HG02840 (cell line): ENCODE measurements at regions not wholly inside any gene's neighbourhood (a gene's known extent, or its start where the extent isn't known, plus 50 kb on each side); places are given as distances from the start of the nearest gene placed in this dataset.

Experiments
- ATAC-seq: cut with Tn5 transposase; IDR thresholded peaks from one replicate; pipeline ENCODE4 v1.9.1; 2021; ENCODE audit warnings: mild to moderate bottlenecking, moderate library complexity, moderate number of reproducible peaks; ENCODE audit not compliant: unreplicated experiment, low FRiP score

- ATAC-seq, result no peak
Measured at GRCh38 chr6:164856138-164856537, 453.3 kb downstream of the C6orf118 start.

GRCh38 chr6:164855281-164855680, 454.1 kb downstream of the C6orf118 start:
- ATAC-seq, result no peak

DNA sequence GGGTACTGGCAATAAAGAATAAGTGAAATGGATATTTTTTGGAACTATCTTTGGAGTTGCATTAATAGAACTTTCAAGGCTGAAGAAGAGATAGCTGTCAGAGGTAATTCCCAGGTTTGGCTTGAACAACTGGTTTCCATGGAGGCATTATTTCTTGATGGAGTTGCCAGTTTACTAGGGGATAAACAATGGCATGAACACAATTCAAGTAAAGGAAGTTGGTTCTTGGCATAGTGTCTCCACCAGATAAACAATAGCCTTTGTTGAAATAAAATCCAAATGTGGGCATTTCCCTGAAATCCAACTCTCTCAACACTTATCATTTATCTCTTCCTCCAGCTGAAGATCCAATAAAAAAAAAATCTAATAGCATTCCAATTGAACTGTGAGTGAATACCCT, 454.9 kb downstream of the C6orf118 start:
- ATAC-seq, result no peak

DNA sequence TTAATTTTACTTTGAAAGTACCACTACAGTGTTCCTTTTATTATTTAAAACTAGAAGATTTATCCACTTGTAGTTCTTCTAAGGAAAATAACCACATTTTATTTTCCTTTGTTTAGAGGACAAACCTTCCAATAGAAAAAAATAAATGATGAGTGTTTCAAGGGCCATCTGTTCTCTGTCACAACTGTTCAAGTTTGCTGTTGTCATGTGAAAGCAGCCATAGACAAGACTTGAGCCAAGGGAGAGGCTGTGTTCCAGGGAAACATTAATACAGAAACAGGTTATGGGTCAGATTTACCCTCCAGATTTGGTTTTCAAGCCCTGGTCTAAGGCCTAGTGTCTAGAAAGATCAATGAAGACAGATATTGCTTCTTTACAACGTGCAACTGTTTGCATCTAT, 463.6 kb downstream of the C6orf118 start:
- ATAC-seq, result no peak

DNA sequence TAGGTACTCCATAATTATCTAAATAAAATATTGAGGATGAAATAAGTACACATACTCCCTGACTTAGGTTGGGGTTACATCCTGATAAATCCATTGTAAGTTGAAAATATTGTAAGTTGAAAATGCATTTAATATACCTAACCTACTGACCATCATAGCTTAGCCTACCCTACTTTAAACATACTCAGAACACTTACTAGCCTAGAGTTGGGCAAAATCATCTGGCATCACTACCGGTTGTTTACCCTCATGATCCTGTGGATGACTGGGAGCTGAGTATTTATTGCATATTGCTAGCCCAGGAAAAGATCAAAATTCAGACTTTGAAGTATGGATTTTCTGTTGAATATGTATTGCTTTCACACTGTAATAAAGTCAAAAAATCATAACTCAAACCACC, 467.3 kb downstream of the C6orf118 start:
- no peak for ATAC-seq

DNA sequence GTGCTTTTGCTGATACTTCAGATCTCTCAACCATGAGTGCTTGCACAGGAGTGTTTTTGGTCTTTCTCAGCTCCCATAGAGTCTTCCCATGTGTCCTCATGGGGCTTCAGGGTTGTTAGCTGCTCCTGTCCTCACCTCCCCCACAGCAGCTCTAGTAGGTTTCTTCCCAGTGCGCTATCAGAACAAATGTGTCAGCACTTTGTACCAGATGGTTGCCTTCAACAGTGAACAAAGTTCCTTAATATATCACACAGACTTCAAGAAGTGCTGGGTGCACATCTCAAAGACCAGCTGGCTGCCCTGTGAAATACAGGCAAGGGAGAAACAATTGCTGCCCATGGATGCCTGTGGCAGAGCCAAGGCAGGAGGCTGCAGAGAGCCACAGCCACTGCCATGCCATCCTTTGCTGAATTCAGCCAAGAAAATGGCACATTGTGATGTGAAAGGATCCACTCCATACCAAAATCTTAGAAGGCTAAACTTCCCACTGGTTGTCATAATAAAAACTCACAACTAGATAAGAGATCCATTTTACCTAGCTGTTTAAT, 471.3 kb downstream of the C6orf118 start:
- ATAC-seq, result no peak

GRCh38 chr6:164836486-164836885, 472.9 kb downstream of the C6orf118 start:
- no peak for ATAC-seq

DNA sequence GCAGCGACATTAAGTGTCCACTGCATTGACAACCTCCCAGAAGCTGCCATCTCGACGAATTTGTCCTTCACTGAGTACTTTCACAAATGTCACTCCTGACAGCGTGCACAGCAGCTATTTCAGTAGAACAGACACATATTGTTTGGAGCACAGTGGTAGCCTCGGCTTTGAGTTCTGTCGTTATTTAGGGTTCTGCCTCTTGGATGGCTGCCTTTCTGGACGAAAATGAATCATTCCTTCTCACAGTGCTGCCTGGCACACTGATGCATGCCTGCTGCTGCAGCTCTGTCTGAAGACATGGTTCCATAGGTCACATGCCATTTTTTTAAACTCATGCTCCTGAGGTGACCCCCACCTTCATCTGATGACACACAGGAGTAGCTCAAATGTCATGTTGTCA, 477.0 kb downstream of the C6orf118 start:
- ATAC-seq, result no peak

DNA sequence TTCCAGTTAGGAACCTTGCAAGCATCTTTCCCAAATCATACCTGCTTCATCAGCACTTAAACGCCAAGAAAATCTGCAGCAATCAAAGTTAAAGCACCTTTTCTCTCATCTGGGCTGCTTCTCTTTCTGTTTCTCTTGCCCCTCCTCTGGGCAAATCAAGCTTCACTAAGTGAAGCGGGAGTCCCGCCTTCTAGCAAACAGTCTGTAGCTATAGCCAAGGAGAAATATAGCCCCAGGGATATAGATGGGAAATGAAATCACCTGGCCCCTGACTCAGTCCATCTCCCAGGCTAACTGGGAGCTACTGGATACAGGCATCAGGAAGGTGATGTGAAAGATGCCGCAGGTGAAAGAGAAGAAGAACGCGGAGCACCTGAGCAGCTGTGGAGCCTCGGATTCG, 481.9 kb downstream of the C6orf118 start:
- ATAC-seq, result no peak

- no peak for ATAC-seq
Measured at GRCh38 chr6:164826831-164827468, 482.5 kb downstream of the C6orf118 start.

GRCh38 chr6:164825386-164825785, 484.0 kb downstream of the C6orf118 start:
- no peak for ATAC-seq

DNA sequence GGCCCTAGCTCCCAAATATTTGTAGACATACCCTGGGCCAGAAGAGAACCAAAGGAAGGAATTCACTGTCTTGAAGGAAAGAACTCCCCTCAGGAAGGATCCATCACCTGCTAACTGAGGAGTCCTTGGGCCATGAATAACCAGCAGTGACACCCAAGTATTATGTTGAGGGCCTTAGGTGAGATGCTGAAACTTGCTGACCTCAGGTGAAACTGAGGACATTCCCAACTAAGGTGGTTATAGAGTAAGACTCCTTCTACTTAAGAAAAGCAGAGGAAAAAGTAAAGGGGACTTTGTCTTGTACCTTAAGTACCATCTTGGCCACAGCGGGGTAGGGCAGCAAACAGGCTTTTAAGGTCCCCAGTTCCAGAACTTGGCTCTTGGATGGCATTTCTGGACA, 491.7 kb downstream of the C6orf118 start:
- no peak for ATAC-seq

- no peak for ATAC-seq
Measured at GRCh38 chr6:164812706-164813105, 496.7 kb downstream of the C6orf118 start.

DNA sequence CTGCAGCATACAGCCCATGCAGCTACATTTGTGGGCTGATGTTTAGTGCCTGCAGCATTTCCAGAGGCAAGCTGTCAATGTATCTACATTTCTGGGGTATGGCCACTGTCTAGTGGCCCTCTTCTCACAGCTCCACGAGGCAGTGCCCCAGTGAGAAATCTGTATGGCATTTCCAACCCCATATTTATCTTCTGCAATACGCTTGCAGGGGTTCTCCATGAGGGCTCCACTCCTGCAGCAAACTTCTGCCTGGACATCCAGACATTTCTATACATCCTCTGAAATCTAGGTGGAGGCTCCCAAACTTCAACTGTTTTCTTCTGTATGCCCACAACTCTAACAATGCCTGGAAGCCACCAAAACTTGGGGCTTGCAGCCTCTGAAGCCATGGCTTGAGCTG, 502.3 kb downstream of the C6orf118 start:
- ATAC-seq, result no peak

GRCh38 chr6:164795056-164795815, 514.2 kb downstream of the C6orf118 start:
- no peak for ATAC-seq

DNA sequence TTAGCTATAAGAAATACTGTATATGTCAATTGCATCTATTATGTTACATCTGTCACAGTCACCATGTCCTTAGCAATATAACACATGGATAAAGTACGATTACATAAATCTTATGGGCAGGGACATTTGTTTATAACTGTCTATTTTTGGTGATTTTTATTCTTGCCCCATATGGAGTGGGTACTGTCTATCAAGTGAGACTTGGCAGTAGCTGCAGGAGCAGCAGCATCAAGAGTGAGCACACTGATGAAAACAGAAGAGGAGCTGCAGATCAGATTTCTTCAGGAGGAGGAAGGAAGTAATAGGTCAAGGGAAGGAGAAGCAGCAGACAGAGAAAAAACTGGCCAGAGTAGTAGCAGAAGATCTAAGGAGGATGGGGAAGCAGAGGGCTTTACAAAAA, 516.7 kb downstream of the C6orf118 start:
- ATAC-seq, result no peak

- no peak for ATAC-seq
Measured at GRCh38 chr6:164791498-164791897, 517.9 kb downstream of the C6orf118 start.

- ATAC-seq, result no peak
Measured at GRCh38 chr6:164763788-164764187, 545.6 kb downstream of the C6orf118 start.

- ATAC-seq, result no peak
Measured at GRCh38 chr6:164757451-164757850, 552.0 kb downstream of the C6orf118 start.

DNA sequence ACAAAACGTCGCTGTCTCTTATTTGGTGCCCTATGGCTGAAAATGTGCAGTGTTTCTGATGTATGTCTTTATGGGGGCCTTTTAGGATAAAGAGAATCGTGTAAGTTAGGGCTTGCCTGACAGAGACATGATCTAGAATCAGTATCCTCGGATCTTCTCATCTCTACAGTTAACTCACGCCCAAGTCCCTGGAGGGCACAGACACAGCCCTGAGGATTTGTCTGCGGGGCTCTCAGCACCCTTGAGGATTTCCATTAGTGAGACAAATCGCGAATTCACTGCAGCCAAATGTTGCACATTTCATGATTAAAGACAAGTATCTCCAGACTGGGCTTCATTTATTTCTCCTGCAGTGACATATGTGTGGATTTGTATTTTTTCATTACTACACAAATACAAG, 552.7 kb downstream of the C6orf118 start:
- no peak for ATAC-seq

- ATAC-seq, result no peak
Measured at GRCh38 chr6:164756142-164756541, 553.3 kb downstream of the C6orf118 start.

- ATAC-seq, result no peak
Measured at GRCh38 chr6:164753517-164753916, 555.9 kb downstream of the C6orf118 start.
